ENCODE measurements at regions not wholly inside any gene's neighbourhood (a gene's known extent, or its start where the extent isn't known, plus 50 kb on each side); places are given as distances from the start of the nearest gene placed in this dataset.

GRCh38 chr10:100687143-100688003 lies 58.0 kb upstream of the PAX2 start:
- Histone ChIP-seq H3K9ac (replicated peaks; ENCODE audit: extremely low read depth, insufficient read depth, low read length) (no peak overlapping the region), H3K27me3 (ENCODE audit: control insufficient read depth in 2 of 2, insufficient read depth in 2 of 2, low read length in 2 of 2) (peaks cover 53 to 56% of the 10 kb centered on the region in 2 experiments), H3K79me2 (ENCODE audit: control insufficient read depth, insufficient read depth, low read length) (no peaks in the 10 kb centered on the region), H3K4me1 (ENCODE audit: control insufficient read depth, extremely low read depth, insufficient read depth, low read length) (no peaks in the 10 kb centered on the region), H3K4me2 (ENCODE audit: insufficient read depth, low read length) (no peak overlapping the region), H3K27ac (ENCODE audit: insufficient read depth, low read depth, low read length) (no peak overlapping the region), H3K4me3 (replicated peaks in 1 of 3; ENCODE audit: insufficient read depth in 1 of 3, low read depth in 1 of 3, low read length in 3 of 3) (no peak overlapping the region), H4K20me1 (replicated peaks; ENCODE audit: control insufficient read depth, extremely low read depth, insufficient read depth, low read length) (no peaks in the 10 kb centered on the region), H3K36me3 (ENCODE audit: control insufficient read depth in 2 of 2, extremely low read depth in 1 of 2, insufficient read depth in 2 of 2, low read length in 2 of 2) (no peaks in the 10 kb centered on the region), H2AFZ (ENCODE audit: low read depth, low read length) (no peak overlapping the region), H3K9me1 (replicated peaks; ENCODE audit: control insufficient read depth, extremely low read depth, insufficient read depth, low read length) (no peaks in the 10 kb centered on the region), H3K9me3 (replicated peaks; ENCODE audit: control insufficient read depth, insufficient read depth, low read length) (no peaks in the 10 kb centered on the region)
- DNase-seq (ENCODE audit: low read depth, low spot score) (no peak), FAIRE-seq (no peak)
- ChIA-PET POLR2A (no interaction called here), CTCF (no interaction called here)
- no TSS peak for BruUV-seq (replicated peaks)
- intact Hi-C loops (cut with micrococcal nuclease): no loop called here
- dilution Hi-C loops (cut with MboI; ENCODE audit: extremely low pct_ligation_motif_present, low sequenced_read_pairs): no loop called here
- TF ChIP-seq EZH2 (IDR thresholded peaks at IDR 0.05; ENCODE audit: borderline replicate concordance, low read depth, low read length, severe bottlenecking) (peak; percentile 53), JUN (IDR thresholded peaks at IDR 0.05; ENCODE audit: borderline replicate concordance, insufficient read depth, insufficient read length, low read depth) (no peak)

GRCh38 chr10:100688201-100688600 lies 57.2 kb upstream of the PAX2 start:
- no peak overlapping the region for H3K9ac ChIP-seq (replicated peaks; ENCODE audit: extremely low read depth, insufficient read depth, low read length)
- no TSS peak for BruUV-seq (replicated peaks)
- H3K9me3 ChIP-seq (replicated peaks; ENCODE audit: control insufficient read depth, insufficient read depth, low read length): no peaks in the 10 kb centered on the region
- intact Hi-C loops (cut with micrococcal nuclease) (no loop called here), dilution Hi-C loops (cut with MboI; ENCODE audit: extremely low pct_ligation_motif_present, low sequenced_read_pairs) (no loop called here)
- FAIRE-seq (no peak), DNase-seq (ENCODE audit: low read depth, low spot score) (no peak)
- POLR2A ChIA-PET: no interaction called here
- H3K36me3 ChIP-seq (ENCODE audit: control insufficient read depth in 2 of 2, extremely low read depth in 1 of 2, insufficient read depth in 2 of 2, low read length in 2 of 2): no peaks in the 10 kb centered on the region
- CTCF ChIA-PET: no interaction called here
- H3K27ac ChIP-seq (ENCODE audit: insufficient read depth, low read depth, low read length): no peak overlapping the region
- no peak overlapping the region for H3K4me2 ChIP-seq (ENCODE audit: insufficient read depth, low read length)
- H4K20me1 ChIP-seq (replicated peaks; ENCODE audit: control insufficient read depth, extremely low read depth, insufficient read depth, low read length): no peaks in the 10 kb centered on the region
- no peak overlapping the region for H2AFZ ChIP-seq (ENCODE audit: low read depth, low read length)
- no peaks in the 10 kb centered on the region for H3K9me1 ChIP-seq (replicated peaks; ENCODE audit: control insufficient read depth, extremely low read depth, insufficient read depth, low read length)
- H3K79me2 ChIP-seq (ENCODE audit: control insufficient read depth, insufficient read depth, low read length): no peaks in the 10 kb centered on the region
- peaks cover 48 to 53% of the 10 kb centered on the region in 2 experiments for H3K27me3 ChIP-seq (ENCODE audit: control insufficient read depth in 2 of 2, insufficient read depth in 2 of 2, low read length in 2 of 2)
- no peak overlapping the region for H3K4me3 ChIP-seq (replicated peaks in 1 of 3; ENCODE audit: insufficient read depth in 1 of 3, low read depth in 1 of 3, low read length in 3 of 3)
- no peaks in the 10 kb centered on the region for H3K4me1 ChIP-seq (ENCODE audit: control insufficient read depth, extremely low read depth, insufficient read depth, low read length)
- TF ChIP-seq MAX (IDR thresholded peaks at IDR 0.05; ENCODE audit: insufficient read depth, insufficient read length) (no peak), FOS (IDR thresholded peaks at IDR 0.05; ENCODE audit: borderline replicate concordance, insufficient read depth, low read length) (no peak), EZH2 (IDR thresholded peaks at IDR 0.05; ENCODE audit: borderline replicate concordance, low read depth, low read length, severe bottlenecking) (no peak), GATA2 (IDR thresholded peaks at IDR 0.05; ENCODE audit: insufficient read depth, insufficient read length, low read depth, low read length) (no peak), POLR2AphosphoS5 (IDR thresholded peaks at IDR 0.05; ENCODE audit: insufficient read depth, low read depth, low read length) (no peak), CTCF (IDR thresholded peaks at IDR 0.05; ENCODE audit: extremely low read depth in 1 of 2, insufficient read depth in 1 of 2, low read depth in 1 of 2, low read length in 2 of 2) (no peak), POLR2A (IDR thresholded peaks at IDR 0.05; ENCODE audit: low read depth, low read length) (no peak)

Measured in endothelial cell of umbilical vein (primary cell).